GM12878 (cell line): ENCODE measurements at regions not wholly inside any gene's neighbourhood (a gene's known extent, or its start where the extent isn't known, plus 50 kb on each side); places are given as distances from the start of the nearest gene placed in this dataset.

Experiments
- ATAC-seq: fragments of 200-7000 bp; cut with Tn5 transposase; 3 replicates; pipeline ENCODE4 v1.9.1; 2020; ENCODE audit warnings: mild to moderate bottlenecking, moderate library complexity
- BruUV-seq: library from RNA; stranded (reverse); fragments of 400-500 nt; replicated peaks from 2 replicates; lab custom pipeline; 2021; lab: Mats Ljungman, UMichigan
- CTCF ChIA-PET: fragments of 300-600 bp; sonication (Branson Sonifier 250); formaldehyde crosslinking; extraction: SDS; loops from one replicate; lab custom pipeline; 2021; ENCODE audit warnings: inconsistent platforms; lab: Yijun Ruan, JAX
- POLR2A ChIA-PET: fragments of 350-600 bp; formaldehyde crosslinking; extraction: SDS; loops from one replicate; lab custom pipeline; 2021; ENCODE audit warnings: inconsistent platforms; lab: Charles Lee
- RAD21 ChIA-PET: fragments of 300-600 bp; sonication (Branson Sonifier 250); formaldehyde crosslinking; loops from one replicate; lab custom pipeline; 2023; ENCODE audit warnings: antibody characterized with exemption; ENCODE audit not compliant: unreplicated experiment; lab: Charles Lee
- SMC1A ChIA-PET: fragments of 300-600 bp; sonication (Branson Sonifier 250); formaldehyde crosslinking; loops from one replicate; lab custom pipeline; 2023; ENCODE audit not compliant: unreplicated experiment, uncharacterized antibody; lab: Charles Lee
- DNase-seq: peaks from one replicate; pipeline ENCODE4 v3.0.0-alpha.2; 2011; ENCODE audit warnings: low read depth, low spot score
- FAIRE-seq: peaks from 3 replicates; lab custom pipeline; 2011; peaks lifted over from hg19 to GRCh38; lab: Jason Lieb, UNC
- H2AFZ ChIP-seq: 2 replicates; pipeline ENCODE4 v1.6.0; 2011; ENCODE audit warnings: low read depth, low read length, control low read depth; ENCODE audit not compliant: control insufficient read depth
- H3K27ac ChIP-seq: 2 replicates; pipeline ENCODE4 v1.5.1; 2011; ENCODE audit warnings: control low read depth; ENCODE audit not compliant: control insufficient read depth, insufficient read depth
- H3K27me3 ChIP-seq, 2 experiments: replicated peaks in 1 of 2; 2 replicates each; pipeline versions ENCODE4 v1.6.0 to v1.6.1; 2011; ENCODE audit warnings: low read length in 1 of 2; ENCODE audit not compliant: control insufficient read depth in 2 of 2, insufficient read depth in 2 of 2
- H3K36me3 ChIP-seq, 2 experiments: 2 replicates each; pipeline ENCODE4 v1.5.1; 2011; ENCODE audit warnings: low read length in 1 of 2; ENCODE audit not compliant: control insufficient read depth in 2 of 2, insufficient read depth in 2 of 2
- H3K4me1 ChIP-seq: 2 replicates; pipeline ENCODE4 v1.6.1; 2011; ENCODE audit warnings: mild to moderate bottlenecking, low read length, moderate library complexity, mixed read lengths; ENCODE audit not compliant: control insufficient read depth, insufficient read depth
- H3K4me2 ChIP-seq: 2 replicates; pipeline ENCODE4 v1.6.0; 2011; ENCODE audit warnings: control low read depth; ENCODE audit not compliant: control insufficient read depth, insufficient read depth
- H3K4me3 ChIP-seq: fragments of 200-600 bp; sonication (generic); 2 replicates; pipeline ENCODE4 v1.5.1; 2016
- H3K79me2 ChIP-seq: 2 replicates; pipeline ENCODE4 v1.6.0; 2011; ENCODE audit warnings: low read length; ENCODE audit not compliant: control insufficient read depth, insufficient read depth
- H3K9ac ChIP-seq: 2 replicates; pipeline ENCODE4 v1.8.0; 2011; ENCODE audit warnings: low read length, control low read depth, mixed read lengths; ENCODE audit not compliant: control insufficient read depth, insufficient read depth
- H3K9me3 ChIP-seq: replicated peaks from 3 replicates; pipeline ENCODE4 v1.5.1; 2011; ENCODE audit warnings: mild to moderate bottlenecking, low read length; ENCODE audit not compliant: control insufficient read depth, insufficient read depth
- H4K20me1 ChIP-seq: 2 replicates; pipeline ENCODE4 v1.6.0; 2011; ENCODE audit not compliant: control insufficient read depth, insufficient read depth
- BACH1 ChIP-seq: fragments of 450-650 bp; IDR thresholded peaks from 2 replicates; pipeline ENCODE4 v1.6.1; 2017; ENCODE audit warnings: mild to moderate bottlenecking, borderline replicate concordance
- DPF2 ChIP-seq: fragments of 450-650 bp; IDR thresholded peaks from 2 replicates; pipeline ENCODE4 v1.6.1; 2017; ENCODE audit warnings: mild to moderate bottlenecking
- FOS ChIP-seq: IDR thresholded peaks from 3 replicates; pipeline ENCODE4 v1.6.1; 2011; ENCODE audit warnings: borderline replicate concordance; ENCODE audit not compliant: insufficient read length; ENCODE audit errors: extremely low read depth
- HDAC6 ChIP-seq: fragments of 200-600 bp; sonication (generic); IDR thresholded peaks from one replicate; pipeline ENCODE4 v1.8.0; 2017; ENCODE audit warnings: antibody characterized with exemption; ENCODE audit not compliant: unreplicated experiment
- IRF5 ChIP-seq: fragments of 450-650 bp; IDR thresholded peaks from 2 replicates; pipeline ENCODE4 v1.6.1; 2017; ENCODE audit warnings: borderline replicate concordance
- KDM1A ChIP-seq: fragments of 200-600 bp; sonication (generic); IDR thresholded peaks from 2 replicates; pipeline ENCODE4 v1.6.1; 2016; ENCODE audit warnings: borderline replicate concordance
- KLF5 ChIP-seq: fragments of 450-650 bp; IDR thresholded peaks from 2 replicates; pipeline ENCODE4 v1.6.1; 2014; ENCODE audit warnings: mild to moderate bottlenecking; ENCODE audit not compliant: partially characterized antibody
- LARP7 ChIP-seq: fragments of 450-650 bp; IDR thresholded peaks from 2 replicates; pipeline ENCODE4 v1.6.1; 2017; ENCODE audit warnings: mild to moderate bottlenecking
- MEF2A ChIP-seq: IDR thresholded peaks from 2 replicates; pipeline ENCODE4 v1.6.1; 2011; ENCODE audit warnings: low read depth, mild to moderate bottlenecking, low read length, moderate library complexity; ENCODE audit not compliant: insufficient read depth
- NR2C2 ChIP-seq: IDR thresholded peaks from 2 replicates; pipeline ENCODE4 v1.6.1; 2011; ENCODE audit warnings: borderline replicate concordance, low read depth; ENCODE audit not compliant: control insufficient read depth, insufficient read length
- PRDM15 ChIP-seq: fragments of 450-650 bp; formaldehyde crosslinking; IDR thresholded peaks from 2 replicates; pipeline ENCODE4 v1.4.0; 2020; ENCODE audit warnings: mild to moderate bottlenecking, moderate library complexity
- RFX5 ChIP-seq: IDR thresholded peaks from 2 replicates; pipeline ENCODE4 v1.6.1; 2011; ENCODE audit warnings: low read depth, low read length, improper control_type of control experiment
- SMC3 ChIP-seq: IDR thresholded peaks from 2 replicates; pipeline ENCODE4 v1.6.1; 2011; ENCODE audit warnings: low read length, improper control_type of control experiment, borderline replicate concordance
- STAT1 ChIP-seq: fragments of 450-650 bp; conservative IDR thresholded peaks from 2 replicates; pipeline ENCODE4 v1.6.1; 2014; ENCODE audit warnings: antibody characterized with exemption, mild to moderate bottlenecking
- ZBED1 ChIP-seq: IDR thresholded peaks from 2 replicates; pipeline ENCODE4 v1.6.1; 2016; ENCODE audit warnings: borderline replicate concordance
- ZNF217 ChIP-seq: fragments of 450-650 bp; IDR thresholded peaks from 2 replicates; pipeline ENCODE4 v1.6.1; 2017; ENCODE audit warnings: antibody characterized with exemption, mild to moderate bottlenecking
- ZNF592 ChIP-seq: fragments of 450-650 bp; IDR thresholded peaks from 2 replicates; pipeline ENCODE4 v1.6.1; 2017; ENCODE audit warnings: mild to moderate bottlenecking, moderate library complexity
- WGBS: methylation state at CpG from one replicate; pipeline ENCODE4 v1.1.6; 2016; ENCODE audit warnings: low lambda C conversion rate; ENCODE audit not compliant: insufficient replicate concordance, insufficient coverage; ENCODE audit errors: missing lambda C conversion rate; 5-methylcytosine and 5-hydroxymethylcytosine counted together
- in situ Hi-C: fragments of 300-500 bp; cut with MboI; formaldehyde crosslinking; loops from 9 replicates; pipeline ENCODE4 v1.14.3; 2018; ENCODE audit warnings: mixed read lengths
- intact Hi-C: fragments of 100-400 bp; cut with micrococcal nuclease; formaldehyde crosslinking; loops from one replicate; pipeline ENCODE4 v1.14.2; 2022; ENCODE audit not compliant: unreplicated experiment

GRCh38 chr1:81007024-81007423, 793.7 kb upstream of the ADGRL2 start:
- no peak overlapping the region for H3K9ac ChIP-seq
- no TSS peak for BruUV-seq
- no peak overlapping the region for H3K4me2 ChIP-seq
- in situ Hi-C loops, result no loop called here
- CTCF ChIA-PET, result no interaction called here
- no peaks in the 10 kb centered on the region for H3K4me1 ChIP-seq
- no peak overlapping the region for H3K27ac ChIP-seq
- H4K20me1 ChIP-seq, result no peaks in the 10 kb centered on the region
- DNase-seq (no peak), ATAC-seq (no peak), FAIRE-seq (no peak)
- no peak overlapping the region for H2AFZ ChIP-seq
- H3K36me3 ChIP-seq, result no peaks in the 10 kb centered on the region
- intact Hi-C loops, result no loop called here
- no peaks in the 10 kb centered on the region for H3K79me2 ChIP-seq
- TF ChIP-seq KDM1A (no peak), NR2C2 (no peak), RFX5 (no peak), KLF5 (no peak), BACH1 (no peak), LARP7 (no peak), DPF2 (no peak), PRDM15 (no peak), FOS (no peak), ZNF217 (no peak), ZNF592 (no peak), ZBED1 (no peak), MEF2A (no peak), STAT1 (no peak), SMC3 (no peak), HDAC6 (no peak), IRF5 (no peak)
- WGBS, result 19% methylated on average over 3 of the region's 3 CpGs
- POLR2A ChIA-PET, result no interaction called here
- no peak overlapping the region for H3K4me3 ChIP-seq
- H3K27me3 ChIP-seq, result no peaks in the 10 kb centered on the region
- H3K9me3 ChIP-seq, result no peaks in the 10 kb centered on the region
- SMC1A ChIA-PET, result interaction anchor here (0.7 kb wide), 1 partner anchor 15 kb away, joined by 5 read pairs; no protein-coding TSS in a partner anchor
- RAD21 ChIA-PET, result no interaction called here
